Body of pancreas (tissue), 4 donors: ENCODE measurements at regions not wholly inside any gene's neighbourhood (a gene's known extent, or its start where the extent isn't known, plus 50 kb on each side); places are given as distances from the start of the nearest gene placed in this dataset.
"Not testable (repeated sequence)": the region's sequence is repeated elsewhere in the genome, so short reads cannot be mapped to it uniquely, and the experiment has no call there.

ENCODE experiments used
- ATAC-seq: fragments of 150-250 bp; one replicate; pipeline ENCODE4 v1.9.1; 2016
- DNase-seq, 4 donors: peaks; one replicate each; pipeline ENCODE4 v3.0.0-alpha.2; 2019
- H3K27ac ChIP-seq, 4 donors: fragments of 200-600 bp; sonication (generic); 1 replicate in 3 of 4; 2 replicates in 1 of 4; pipeline versions ENCODE4 v1.5.1 to v1.6.1; 2016 to 2019; ENCODE audit warnings: mild to moderate bottlenecking in 1 of 4, mixed read lengths in 1 of 4, moderate library complexity in 1 of 4
- H3K27me3 ChIP-seq, 2 donors: fragments of 200-600 bp; sonication (generic); one replicate each; pipeline ENCODE4 v1.6.0; 2016; ENCODE audit warnings: mild to moderate bottlenecking in 1 of 2
- H3K36me3 ChIP-seq, 2 donors: fragments of 200-600 bp; sonication (generic); replicated peaks in 1 of 2; 2 replicates each; pipeline ENCODE4 v1.5.1; 2016; ENCODE audit warnings: low read depth in 2 of 2; ENCODE audit not compliant: insufficient read depth in 1 of 2
- H3K4me1 ChIP-seq: fragments of 200-600 bp; sonication (generic); one replicate; pipeline ENCODE4 v1.6.0; 2016
- H3K4me3 ChIP-seq, 2 donors: fragments of 200-600 bp; sonication (generic); 1 replicate in 1 of 2; 2 replicates in 1 of 2; pipeline ENCODE4 v1.5.1; 2016 to 2019
- H3K9me3 ChIP-seq, 3 donors: fragments of 200-600 bp; sonication (generic); 1 replicate in 2 of 3; 2 replicates in 1 of 3; pipeline ENCODE4 v1.5.1; 2016
- POLR2A ChIP-seq, 3 donors: fragments of 450-650 bp; IDR thresholded peaks; one replicate each; pipeline ENCODE4 v1.6.1; 2016; ENCODE audit warnings: antibody characterized with exemption in 3 of 3, mild to moderate bottlenecking in 2 of 3
- WGBS, 2 donors: methylation state at CpG; one replicate each; pipeline ENCODE4 v1.1.5; 2017; 5-methylcytosine and 5-hydroxymethylcytosine counted together
- intact Hi-C: fragments of 100-400 bp; cut with DNase I; formaldehyde crosslinking; loops from one replicate; pipeline ENCODE4 v1.15.1; 2023
- TF ChIP-seq, protein P1 (sequence below), 7 experiments: fragments of 450-650 bp in 4 of 7; fragments of 200-600 bp in 3 of 7; sonication (generic) in 3 of 7; IDR thresholded peaks; one replicate each; pipeline ENCODE4 v1.5.1; 2016 to 2019; ENCODE audit warnings: antibody characterized with exemption in 7 of 7

GRCh38 chr2:183543222-183543621 is 419.0 kb downstream of the NUP35 start:
- no peaks in the 10 kb centered on the region for H3K4me1 ChIP-seq
- no peaks in the 10 kb centered on the region for H3K36me3 ChIP-seq
- no peak overlapping the region for H3K27ac ChIP-seq
- H3K9me3 ChIP-seq = no peaks in the 10 kb centered on the region
- H3K27me3 ChIP-seq = no peaks in the 10 kb centered on the region
- WGBS, 2 donors = 85 to 97% methylated on average over 5 of the region's 5 CpGs
- intact Hi-C loops = no loop called here
- TF ChIP-seq, protein P1, sequence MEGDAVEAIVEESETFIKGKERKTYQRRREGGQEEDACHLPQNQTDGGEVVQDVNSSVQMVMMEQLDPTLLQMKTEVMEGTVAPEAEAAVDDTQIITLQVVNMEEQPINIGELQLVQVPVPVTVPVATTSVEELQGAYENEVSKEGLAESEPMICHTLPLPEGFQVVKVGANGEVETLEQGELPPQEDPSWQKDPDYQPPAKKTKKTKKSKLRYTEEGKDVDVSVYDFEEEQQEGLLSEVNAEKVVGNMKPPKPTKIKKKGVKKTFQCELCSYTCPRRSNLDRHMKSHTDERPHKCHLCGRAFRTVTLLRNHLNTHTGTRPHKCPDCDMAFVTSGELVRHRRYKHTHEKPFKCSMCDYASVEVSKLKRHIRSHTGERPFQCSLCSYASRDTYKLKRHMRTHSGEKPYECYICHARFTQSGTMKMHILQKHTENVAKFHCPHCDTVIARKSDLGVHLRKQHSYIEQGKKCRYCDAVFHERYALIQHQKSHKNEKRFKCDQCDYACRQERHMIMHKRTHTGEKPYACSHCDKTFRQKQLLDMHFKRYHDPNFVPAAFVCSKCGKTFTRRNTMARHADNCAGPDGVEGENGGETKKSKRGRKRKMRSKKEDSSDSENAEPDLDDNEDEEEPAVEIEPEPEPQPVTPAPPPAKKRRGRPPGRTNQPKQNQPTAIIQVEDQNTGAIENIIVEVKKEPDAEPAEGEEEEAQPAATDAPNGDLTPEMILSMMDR (IDR thresholded peaks at IDR 0.05) = no peak
- no peak for TF ChIP-seq POLR2A (IDR thresholded peaks at IDR 0.05)
- DNase-seq (no peak), ATAC-seq (no peak)
- H3K4me3 ChIP-seq = no peak overlapping the region

DNA sequence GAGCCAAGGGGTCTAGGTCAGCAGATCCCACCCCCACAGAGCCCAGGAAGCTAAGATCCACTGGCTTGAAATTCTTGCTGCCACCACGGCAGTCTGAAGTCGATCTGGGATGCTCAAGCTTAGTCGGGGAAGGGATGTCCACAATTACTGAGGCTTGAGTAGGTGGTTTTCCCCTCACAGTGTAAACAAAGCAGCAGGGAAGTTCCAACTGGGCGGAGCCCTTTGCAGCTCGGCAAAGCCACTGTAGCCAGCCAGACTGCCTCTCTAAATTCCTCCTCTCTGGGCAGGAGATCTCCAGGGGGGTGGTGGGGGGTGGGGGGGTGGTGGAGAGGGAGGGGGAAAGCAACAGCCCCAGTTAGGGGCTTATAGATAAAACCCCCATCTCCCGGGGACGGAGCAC is 419.5 kb downstream of the NUP35 start:
- Histone ChIP-seq H3K4me1 (no peaks in the 10 kb centered on the region), H3K27me3 (no peaks in the 10 kb centered on the region), H3K27ac (no peak overlapping the region), H3K9me3 (no peaks in the 10 kb centered on the region), H3K36me3 (no peaks in the 10 kb centered on the region), H3K4me3 (no peak overlapping the region)
- no peak for DNase-seq
- ATAC-seq = no peak
- WGBS, 2 donors = 52 to 62% methylated on average over 3 to 7 of the region's 7 CpGs
- TF ChIP-seq, protein P1 (IDR thresholded peaks at IDR 0.05) = no peak
- intact Hi-C loops = no loop called here

DNA sequence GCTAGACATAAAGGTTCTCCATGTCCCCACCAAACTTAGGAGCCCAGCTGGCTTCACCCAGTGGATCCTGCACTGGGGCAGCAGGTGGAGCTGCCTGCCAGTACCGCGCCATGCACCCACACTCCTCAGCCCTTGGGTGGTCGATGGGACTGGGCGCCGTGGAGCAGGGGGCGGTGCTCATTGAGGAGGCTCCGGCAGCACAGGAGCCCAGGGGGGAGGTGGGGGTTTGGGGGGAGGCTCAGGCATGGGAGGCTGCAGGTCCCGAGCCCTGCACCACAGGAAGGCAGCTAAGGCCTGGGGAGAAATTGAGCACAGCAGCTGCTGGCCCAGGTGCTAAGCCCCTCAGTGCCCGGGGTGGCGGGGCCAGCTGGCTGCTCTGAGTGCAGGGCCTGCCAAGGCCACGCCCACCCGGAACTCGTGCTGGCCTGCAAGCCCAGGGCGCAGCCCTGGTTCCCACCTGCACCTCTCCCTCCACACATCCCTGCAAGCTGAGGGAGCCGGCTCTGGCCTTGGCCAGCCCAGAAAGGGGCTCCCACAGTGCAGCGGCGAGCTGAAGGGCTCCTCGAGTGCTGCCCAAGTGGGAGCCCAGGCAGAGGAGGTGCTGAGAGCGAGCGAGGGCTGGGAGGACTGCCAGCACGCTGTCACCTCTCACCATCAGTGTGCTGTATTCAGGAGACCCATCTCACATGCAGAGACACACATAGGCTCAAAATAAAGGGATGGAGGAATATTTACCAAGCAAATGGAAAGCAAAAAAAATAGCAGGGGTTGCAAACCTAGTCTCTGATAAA is 422.5 kb downstream of the NUP35 start:
- H3K9me3 ChIP-seq, ATAC-seq, DNase-seq, H3K27me3 ChIP-seq, H3K27ac ChIP-seq, H3K36me3 ChIP-seq, H3K4me1 ChIP-seq, H3K4me3 ChIP-seq, intact Hi-C loops: not testable (repeated sequence)
- 82 to 95% methylated on average over 11 to 15 of the region's 21 CpGs for WGBS, 2 donors

GRCh38 chr2:183552716-183553115 is 428.5 kb downstream of the NUP35 start:
- no peak overlapping the region for H3K4me3 ChIP-seq
- H3K36me3 ChIP-seq = no peaks in the 10 kb centered on the region
- no peaks in the 10 kb centered on the region for H3K4me1 ChIP-seq
- intact Hi-C loops = no loop called here
- DNase-seq (no peak), ATAC-seq (no peak)
- WGBS, 2 donors = 24 to 30% methylated on average over 4 of the region's 4 CpGs
- TF ChIP-seq, protein P1 (IDR thresholded peaks at IDR 0.05) = no peak
- TF ChIP-seq POLR2A (IDR thresholded peaks at IDR 0.05) = no peak
- H3K9me3 ChIP-seq = no peaks in the 10 kb centered on the region
- H3K27me3 ChIP-seq = no peaks in the 10 kb centered on the region
- no peak overlapping the region for H3K27ac ChIP-seq

DNA sequence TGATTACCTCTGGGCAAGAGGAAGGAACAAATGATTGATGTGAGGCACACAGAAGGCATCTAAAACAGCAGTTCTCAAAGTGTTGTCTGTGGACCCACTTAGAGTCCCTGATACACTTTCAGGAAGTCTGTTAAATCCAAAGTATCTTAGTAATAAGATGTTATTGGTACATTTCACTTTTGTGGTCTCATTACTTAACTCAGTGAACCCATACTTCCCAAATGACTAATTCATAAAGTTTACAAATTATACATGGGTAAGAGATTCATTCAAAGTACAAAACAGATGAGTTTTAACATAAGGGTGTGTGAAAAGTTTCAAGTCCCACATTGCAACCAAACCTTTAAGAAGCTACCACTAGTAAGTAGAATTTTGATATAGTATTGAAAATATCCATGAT is 440.5 kb downstream of the NUP35 start:
- Histone ChIP-seq H3K27me3 (no peaks in the 10 kb centered on the region), H3K27ac (no peak overlapping the region), H3K36me3 (no peaks in the 10 kb centered on the region), H3K9me3 (no peaks in the 10 kb centered on the region), H3K4me3 (no peak overlapping the region), H3K4me1 (no peaks in the 10 kb centered on the region)
- intact Hi-C loops = no loop called here
- no peak for ATAC-seq
- DNase-seq = no peak
- TF ChIP-seq, protein P1 (IDR thresholded peaks at IDR 0.05) = no peak
- no peak for TF ChIP-seq POLR2A (IDR thresholded peaks at IDR 0.05)
